HepG2 (cell line): ENCODE measurements at regions not wholly inside any gene's neighbourhood (a gene's known extent, or its start where the extent isn't known, plus 50 kb on each side); places are given as distances from the start of the nearest gene placed in this dataset.

ENCODE experiments used
- ATAC-seq: fragments of 200-7000 bp; cut with Tn5 transposase; 3 replicates; pipeline ENCODE4 v1.9.1; 2020; ENCODE audit warnings: mild to moderate bottlenecking, moderate library complexity
- BruUV-seq: library from RNA; stranded (reverse); fragments of 400-500 nt; replicated peaks from 2 replicates; lab custom pipeline; 2021; lab: Mats Ljungman, UMichigan
- CTCF ChIA-PET: fragments of 300-600 bp; formaldehyde crosslinking; extraction: SDS; loops from one replicate; lab custom pipeline; 2021; ENCODE audit warnings: low total read pairs, inconsistent platforms, low intra/inter-chr PET ratio; lab: Yijun Ruan, JAX
- POLR2A ChIA-PET: fragments of 350-600 bp; sonication (Branson Sonifier 250); formaldehyde crosslinking; loops from one replicate; lab custom pipeline; 2020; ENCODE audit warnings: antibody characterized with exemption, inconsistent platforms; lab: Yijun Ruan, JAX
- DNase-seq: peaks from one replicate; pipeline ENCODE4 v3.0.0-alpha.2; 2015; ENCODE audit warnings: low spot score
- FAIRE-seq: peaks from 3 replicates; lab custom pipeline; 2011; peaks lifted over from hg19 to GRCh38; lab: Jason Lieb, UNC
- H2AFZ ChIP-seq: one replicate; pipeline ENCODE4 v1.6.1; 2011; ENCODE audit warnings: low read length, inconsistent platforms
- H3K27ac ChIP-seq: fragments of 300-600 bp; 3 replicates; pipeline ENCODE4 v1.8.0; 2011; ENCODE audit warnings: mixed run types, mild to moderate bottlenecking, mixed read lengths, low read length, inconsistent platforms; ENCODE audit not compliant: insufficient read depth; ENCODE audit errors: extremely low read length
- H3K27me3 ChIP-seq, 2 experiments: fragments of 200-600 bp in 1 of 2; 2 replicates in 1 of 2; 3 replicates in 1 of 2; pipeline versions ENCODE4 v1.6.0 to v1.8.0; 2011; ENCODE audit warnings: low read length in 2 of 2, mild to moderate bottlenecking in 2 of 2, moderate library complexity in 2 of 2, inconsistent platforms in 1 of 2; ENCODE audit not compliant: insufficient read depth in 2 of 2, control insufficient read depth in 1 of 2
- H3K36me3 ChIP-seq, 2 experiments: fragments of 200-600 bp in 1 of 2; replicated peaks in 1 of 2; 2 replicates in 1 of 2; 3 replicates in 1 of 2; pipeline versions ENCODE4 v1.5.1 to v1.8.0; 2011; ENCODE audit warnings: low read length in 2 of 2, inconsistent platforms in 1 of 2; ENCODE audit not compliant: insufficient read depth in 2 of 2, control insufficient read depth in 1 of 2
- H3K4me1 ChIP-seq: 2 replicates; pipeline ENCODE4 v1.5.1; 2012; ENCODE audit warnings: low read length, inconsistent platforms; ENCODE audit not compliant: insufficient read depth
- H3K4me2 ChIP-seq: 2 replicates; pipeline ENCODE4 v1.6.0; 2011; ENCODE audit warnings: low read depth, low read length, inconsistent platforms
- H3K4me3 ChIP-seq, 3 experiments: fragments of 200-600 bp in 1 of 3; sonication (generic), shearing (Covaris generic) in 1 of 3; replicated peaks in 1 of 3; 2 replicates each; pipeline ENCODE4 v1.5.1; 2011 to 2016; ENCODE audit warnings: low read length in 3 of 3, inconsistent platforms in 2 of 3, low read depth in 2 of 3, mild to moderate bottlenecking in 2 of 3, control low read depth in 1 of 3, mixed read lengths in 1 of 3; ENCODE audit not compliant: insufficient read depth in 1 of 3
- H3K79me2 ChIP-seq: one replicate; pipeline ENCODE4 v1.6.1; 2011; ENCODE audit warnings: low read length, inconsistent platforms; ENCODE audit not compliant: insufficient read depth
- H3K9ac ChIP-seq: 2 replicates; pipeline ENCODE4 v1.6.0; 2011; ENCODE audit warnings: mild to moderate bottlenecking, low read depth, low read length, inconsistent platforms; ENCODE audit not compliant: insufficient read depth
- H3K9me3 ChIP-seq: 2 replicates; pipeline ENCODE4 v1.5.1; 2012; ENCODE audit warnings: mild to moderate bottlenecking, low read length
- H4K20me1 ChIP-seq: 2 replicates; pipeline ENCODE4 v1.6.0; 2011; ENCODE audit warnings: inconsistent platforms, mild to moderate bottlenecking, low read length, moderate library complexity; ENCODE audit not compliant: insufficient read depth
- AHR ChIP-seq: IDR thresholded peaks from 2 replicates; pipeline ENCODE4 v1.6.1; 2018; ENCODE audit warnings: missing genetic modification reagents, missing compliant biosample characterization
- ERF ChIP-seq: IDR thresholded peaks from 2 replicates; pipeline ENCODE4 v1.6.1; 2018; ENCODE audit warnings: missing biosample characterization, missing genetic modification reagents
- EZH2 ChIP-seq: conservative IDR thresholded peaks from 2 replicates; pipeline ENCODE4 v1.6.1; 2012; ENCODE audit warnings: mild to moderate bottlenecking, low read depth, low read length, moderate library complexity
- HCFC1 ChIP-seq: fragments of 150-350 bp; IDR thresholded peaks from 2 replicates; pipeline ENCODE4 v1.6.1; 2014; ENCODE audit warnings: low read depth, low read length
- NKX3-1 ChIP-seq: sonication (generic); formaldehyde crosslinking; IDR thresholded peaks from 2 replicates; pipeline ENCODE4 v1.5.0; 2020; ENCODE audit warnings: missing genetic modification reagents
- NPAS2 ChIP-seq: sonication (generic); formaldehyde crosslinking; IDR thresholded peaks from 2 replicates; pipeline ENCODE4 v1.8.0; 2022; ENCODE audit warnings: mild to moderate bottlenecking, missing genetic modification reagents, borderline replicate concordance
- NR1H2 ChIP-seq: sonication (generic); formaldehyde crosslinking; IDR thresholded peaks from 2 replicates; pipeline ENCODE4 v1.8.1; 2022; ENCODE audit warnings: low read depth, missing genetic modification reagents, borderline replicate concordance
- SMAD1 ChIP-seq: sonication (generic); formaldehyde crosslinking; IDR thresholded peaks from 2 replicates; pipeline ENCODE4 v1.4.0; 2020; ENCODE audit warnings: missing genetic modification reagents, low read depth, mild to moderate bottlenecking, borderline replicate concordance
- TOE1 ChIP-seq: sonication (generic); formaldehyde crosslinking; IDR thresholded peaks from 2 replicates; pipeline ENCODE4 v1.4.0; 2020; ENCODE audit warnings: mild to moderate bottlenecking, missing genetic modification reagents
- ZNF235 ChIP-seq: sonication (generic); formaldehyde crosslinking; IDR thresholded peaks from 2 replicates; pipeline ENCODE4 v1.8.1; 2023; ENCODE audit warnings: mild to moderate bottlenecking, missing genetic modification reagents, borderline replicate concordance
- ZNF350 ChIP-seq: sonication (generic); formaldehyde crosslinking; IDR thresholded peaks from 2 replicates; pipeline ENCODE4 v1.4.0; 2020; ENCODE audit warnings: mild to moderate bottlenecking, low read depth, missing genetic modification reagents, borderline replicate concordance
- ZNF614 ChIP-seq: IDR thresholded peaks from 2 replicates; pipeline ENCODE4 v1.6.1; 2018; ENCODE audit warnings: missing biosample characterization, missing genetic modification reagents, inconsistent platforms, borderline replicate concordance
- ZNF646 ChIP-seq: sonication (generic); formaldehyde crosslinking; IDR thresholded peaks from 2 replicates; pipeline ENCODE4 v1.9.0; 2021; ENCODE audit warnings: mild to moderate bottlenecking, missing genetic modification reagents
- ZNF790 ChIP-seq: sonication (generic); formaldehyde crosslinking; IDR thresholded peaks from 2 replicates; pipeline ENCODE4 v1.8.0; 2022; ENCODE audit warnings: missing genetic modification reagents, mild to moderate bottlenecking, borderline replicate concordance
- WGBS: methylation state at CpG from one replicate; pipeline ENCODE4 v1.1.6; 2017; ENCODE audit warnings: low lambda C conversion rate; 5-methylcytosine and 5-hydroxymethylcytosine counted together
- in situ Hi-C: cut with HindIII; loops from 2 replicates; pipeline ENCODE4 v1.10.0; 2017; ENCODE audit warnings: low pct_unique_long_range_greater_than_20kb; ENCODE audit not compliant: extremely low pct_ligation_motif_present
- intact Hi-C: fragments of 100-400 bp; cut with micrococcal nuclease; formaldehyde crosslinking; loops from one replicate; pipeline ENCODE4 v1.10.0; 2022; ENCODE audit not compliant: unreplicated experiment
- TF ChIP-seq, protein P1 (sequence below): sonication (generic); formaldehyde crosslinking; IDR thresholded peaks from 2 replicates; pipeline ENCODE4 v1.4.0; 2020; ENCODE audit warnings: mild to moderate bottlenecking, missing genetic modification reagents

DNA sequence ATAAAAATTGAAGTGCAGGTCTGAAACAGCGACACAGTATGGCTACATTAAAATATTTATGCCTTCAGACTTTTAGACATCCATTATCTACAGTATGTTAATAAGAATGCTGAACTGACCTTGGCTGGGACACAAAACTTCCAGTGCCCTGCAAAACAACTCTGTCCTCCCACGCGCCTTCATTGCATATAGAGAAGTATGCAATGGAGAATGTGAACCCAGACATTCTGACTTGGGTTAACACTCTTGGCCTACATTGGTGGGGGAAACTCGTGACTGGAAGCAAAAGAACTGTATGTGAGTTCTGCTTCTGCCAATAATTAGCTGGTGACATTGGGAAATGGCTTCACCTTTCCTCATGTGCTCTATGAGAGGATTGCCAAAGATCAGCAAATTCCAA, 110.5 kb upstream of the SLC24A5 start:
- Histone ChIP-seq H3K27me3 (no peaks in the 10 kb centered on the region), H3K9me3 (peaks cover 27% of the 10 kb centered on the region), H3K36me3 (no peaks in the 10 kb centered on the region), H3K79me2 (no peaks in the 10 kb centered on the region), H3K4me3 (no peak overlapping the region), H3K27ac (no peak overlapping the region), H4K20me1 (no peaks in the 10 kb centered on the region), H2AFZ (no peak overlapping the region), H3K9ac (no peak overlapping the region), H3K4me2 (no peak overlapping the region), H3K4me1 (no peaks in the 10 kb centered on the region)
- FAIRE-seq (no peak), DNase-seq (no peak), ATAC-seq (no peak)
- in situ Hi-C loops = no loop called here
- ChIA-PET POLR2A (no interaction called here), CTCF (no interaction called here)
- 50% methylated on average over 4 of the region's 4 CpGs for WGBS
- no TSS peak for BruUV-seq
- intact Hi-C loops = no loop called here
- no peak for TF ChIP-seq NR1H2 (CRISPR knock-in tag)
- TF ChIP-seq TOE1 (CRISPR knock-in tag) = no peak
- TF ChIP-seq, protein P1, sequence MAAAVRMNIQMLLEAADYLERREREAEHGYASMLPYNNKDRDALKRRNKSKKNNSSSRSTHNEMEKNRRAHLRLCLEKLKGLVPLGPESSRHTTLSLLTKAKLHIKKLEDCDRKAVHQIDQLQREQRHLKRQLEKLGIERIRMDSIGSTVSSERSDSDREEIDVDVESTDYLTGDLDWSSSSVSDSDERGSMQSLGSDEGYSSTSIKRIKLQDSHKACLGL = no peak
- TF ChIP-seq AHR (CRISPR knock-in tag) = no peak
- TF ChIP-seq ZNF235 (CRISPR knock-in tag) = no peak
- no peak for TF ChIP-seq HCFC1
- no peak for TF ChIP-seq SMAD1 (CRISPR knock-in tag)
- TF ChIP-seq ZNF614 (CRISPR knock-in tag) = no peak
- TF ChIP-seq NKX3-1 (CRISPR knock-in tag) = no peak
- TF ChIP-seq ZNF646 (CRISPR knock-in tag) = no peak
- no peak for TF ChIP-seq ZNF350 (CRISPR knock-in tag)
- TF ChIP-seq EZH2 = no peak
- TF ChIP-seq NPAS2 = no peak
- TF ChIP-seq ERF (CRISPR knock-in tag) = no peak
- no peak for TF ChIP-seq ZNF790 (CRISPR knock-in tag)
